Embryonic facial prominence (tissue), 1 donor: ENCODE measurements at regions not wholly inside any gene's neighbourhood (a gene's known extent, or its start where the extent isn't known, plus 50 kb on each side); places are given as distances from the start of the nearest gene placed in this dataset.
"Not testable (repeated sequence)": the region's sequence is repeated elsewhere in the genome, so short reads cannot be mapped to it uniquely, and the experiment has no call there.

Experiments
- DNase-seq: peaks from one replicate; pipeline ENCODE4 v3.0.0-alpha.2; 2016; ENCODE audit errors: extremely low spot score

DNA sequence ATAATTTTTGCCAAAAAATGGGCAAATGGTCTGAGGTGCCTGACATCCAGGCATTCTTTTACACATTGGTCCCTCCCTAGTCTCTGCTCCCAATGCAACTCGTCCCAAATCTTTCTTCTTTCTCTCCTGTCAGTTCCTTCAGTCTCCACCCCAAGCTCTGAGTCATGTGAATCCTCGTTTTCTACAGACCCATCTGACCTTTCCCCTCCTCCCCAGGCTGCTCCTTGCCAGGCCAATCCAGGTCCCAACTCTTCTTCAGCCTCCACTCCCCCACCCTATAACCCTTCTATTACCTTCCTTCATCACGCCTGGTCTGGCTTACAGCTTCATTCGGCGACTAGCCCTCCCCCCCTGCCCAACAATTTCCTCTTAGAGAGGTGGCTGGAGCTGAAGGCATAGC lies 55.3 kb downstream of the BBS10 start:
- not testable (repeated sequence) for DNase-seq

DNA sequence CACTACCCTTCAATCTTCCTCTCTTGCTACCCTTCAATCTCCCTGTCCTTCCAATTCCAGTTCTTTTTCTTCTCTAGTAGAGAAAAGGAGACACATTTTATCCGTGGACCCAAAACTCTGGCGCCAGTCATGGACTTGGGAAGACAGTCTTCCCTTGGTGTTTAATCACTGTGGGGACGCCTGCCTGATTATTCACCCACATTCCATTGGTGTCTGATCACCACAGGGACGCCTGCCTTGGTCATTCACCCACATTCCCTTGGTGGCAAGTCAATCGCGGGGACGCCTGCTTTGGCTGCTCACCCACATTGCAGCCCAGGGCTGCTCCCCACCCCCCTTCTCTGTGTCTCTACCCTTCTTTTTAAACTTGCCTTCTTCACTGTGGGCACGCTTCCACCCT lies 55.9 kb downstream of the BBS10 start:
- not testable (repeated sequence) for DNase-seq

DNA sequence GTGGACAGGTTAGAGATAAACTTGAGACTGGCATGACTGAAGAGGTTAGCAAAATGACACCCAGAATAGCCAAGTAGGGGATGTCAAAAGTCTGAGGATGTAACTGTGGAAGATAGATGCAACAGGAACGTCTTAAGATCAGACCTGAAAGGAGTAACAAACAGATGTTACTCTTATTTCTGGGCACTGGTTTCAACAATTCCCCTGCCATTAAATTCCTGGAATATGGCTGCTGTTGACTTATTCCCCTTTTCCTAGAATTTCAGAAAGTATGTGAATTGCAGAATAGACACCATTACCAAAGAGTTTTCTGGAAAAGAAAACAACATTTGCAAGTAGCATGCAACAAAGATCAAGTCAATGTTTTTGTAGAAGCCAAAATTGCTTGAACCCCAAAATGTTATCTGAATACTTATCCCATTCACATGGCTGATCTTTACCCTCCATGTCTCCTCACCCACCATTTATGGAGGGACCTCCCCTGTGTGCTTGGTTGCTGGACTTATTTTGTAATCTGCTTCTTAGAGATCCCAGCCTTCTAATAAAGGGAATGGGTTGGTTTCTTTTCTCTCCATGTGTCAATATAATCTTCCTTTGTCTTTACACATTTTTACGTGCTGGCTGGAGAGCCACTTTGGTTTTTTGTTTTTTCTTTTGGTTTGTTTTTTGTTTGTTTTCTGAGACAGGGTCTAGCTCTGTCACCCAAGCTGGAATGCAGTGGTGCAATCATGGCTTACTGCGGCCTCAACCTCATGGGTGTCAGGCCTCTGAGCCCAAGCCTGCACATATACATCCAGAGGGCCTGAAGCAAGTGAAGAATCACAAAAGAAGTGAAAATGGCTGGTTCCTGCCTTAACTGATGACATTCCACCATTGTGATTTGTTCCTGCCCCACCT lies 57.0 kb downstream of the BBS10 start:
- DNase-seq, result no peak

DNA sequence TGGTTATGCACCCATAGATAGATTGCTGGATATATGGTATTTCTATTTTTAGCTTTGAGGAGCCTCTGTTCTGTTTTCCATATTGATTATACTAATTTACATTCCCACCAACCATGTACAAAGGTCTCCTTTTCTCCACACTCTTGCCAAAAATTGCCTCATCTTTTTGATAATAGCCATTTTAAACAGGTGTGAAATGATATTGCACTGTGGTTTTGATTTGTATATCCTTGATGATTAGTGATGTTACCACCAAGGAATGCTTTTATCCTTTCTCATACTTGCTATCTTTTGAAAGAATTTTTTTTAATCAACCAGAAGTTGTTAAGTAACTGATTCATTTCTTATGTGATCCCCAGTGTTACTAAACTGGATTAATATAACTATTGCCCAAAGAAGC lies 60.0 kb downstream of the BBS10 start:
- no peak for DNase-seq

DNA sequence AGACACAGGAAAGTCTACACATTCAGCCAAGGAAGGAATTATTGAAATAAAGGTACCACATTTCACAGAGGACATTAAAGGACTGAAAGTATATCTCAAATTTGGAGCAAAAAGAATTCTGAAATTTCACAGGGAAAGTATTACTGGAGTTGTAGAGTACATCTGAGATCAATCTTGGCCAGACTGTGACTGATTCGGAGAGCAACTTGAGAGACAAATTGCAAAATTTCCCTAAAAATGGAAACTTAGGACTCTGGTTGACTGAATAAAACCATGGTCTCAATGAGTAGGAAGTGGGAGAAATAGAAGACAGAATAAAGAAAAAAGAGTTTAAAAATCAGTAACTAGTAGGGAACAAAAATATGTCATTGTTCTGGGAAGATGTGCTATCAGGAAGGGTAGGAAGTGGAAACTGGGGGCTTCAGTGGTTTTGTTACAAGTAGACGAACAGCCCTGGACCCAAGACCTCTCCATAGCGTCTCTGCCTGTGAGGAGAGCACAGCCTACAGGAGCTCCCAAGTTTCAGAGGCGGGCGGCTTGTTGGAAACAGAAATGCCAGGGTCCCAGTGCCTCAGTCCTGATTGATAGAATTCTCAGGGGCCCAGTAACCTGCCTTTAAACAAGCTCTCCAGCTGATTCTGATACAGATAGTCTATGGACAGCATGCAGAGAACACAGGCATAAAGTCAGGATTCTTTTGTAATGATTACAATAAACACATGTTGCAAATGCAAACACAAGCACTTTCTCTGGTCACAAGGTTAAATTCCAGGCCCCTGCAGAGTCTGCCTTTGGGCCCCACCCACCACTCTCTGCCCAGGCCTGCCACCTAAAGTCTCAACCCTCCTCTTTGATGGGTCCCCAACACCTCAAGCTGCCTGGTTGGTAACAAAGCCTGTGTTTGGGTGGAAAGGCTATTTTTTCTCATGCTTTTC lies 63.1 kb downstream of the BBS10 start:
- no peak for DNase-seq

DNA sequence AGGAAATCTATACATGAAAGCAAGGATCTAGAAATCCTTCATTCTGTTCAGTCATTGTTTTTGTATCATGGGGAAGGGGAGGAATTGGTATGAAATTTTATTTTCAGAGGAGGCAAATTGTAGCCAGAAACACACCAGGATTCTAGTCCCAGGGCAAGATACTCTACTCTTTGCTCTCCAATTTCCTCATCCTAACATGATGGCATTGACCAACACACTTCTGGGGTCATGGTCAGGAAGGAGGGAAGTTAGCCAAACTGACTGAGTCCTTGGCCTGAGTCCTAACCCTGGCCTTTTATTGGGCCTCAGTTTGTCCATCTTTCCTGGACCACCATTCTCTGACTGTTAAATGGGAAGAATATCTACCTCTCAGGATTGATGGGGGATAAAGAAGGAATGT lies 65.5 kb downstream of the BBS10 start:
- no peak for DNase-seq

DNA sequence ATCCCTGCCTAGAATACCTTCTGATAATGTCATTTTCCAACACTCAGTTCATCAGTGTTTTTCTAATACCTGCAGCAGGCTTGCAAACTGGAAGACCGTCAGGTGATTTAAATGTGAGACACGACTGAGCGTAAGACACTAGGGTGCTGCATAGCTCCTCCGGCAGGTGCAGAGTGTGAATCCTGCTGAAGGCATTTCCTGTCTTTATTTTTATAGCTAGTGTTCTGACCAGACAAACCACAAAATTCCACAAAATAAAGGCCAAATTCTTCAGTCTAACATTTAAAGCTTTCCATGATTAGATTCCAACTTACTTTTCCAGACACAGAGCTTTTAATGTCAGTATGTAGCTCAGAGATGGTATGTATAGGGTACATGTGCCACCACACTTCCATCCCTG lies 70.7 kb downstream of the BBS10 start:
- DNase-seq, result no peak

DNA sequence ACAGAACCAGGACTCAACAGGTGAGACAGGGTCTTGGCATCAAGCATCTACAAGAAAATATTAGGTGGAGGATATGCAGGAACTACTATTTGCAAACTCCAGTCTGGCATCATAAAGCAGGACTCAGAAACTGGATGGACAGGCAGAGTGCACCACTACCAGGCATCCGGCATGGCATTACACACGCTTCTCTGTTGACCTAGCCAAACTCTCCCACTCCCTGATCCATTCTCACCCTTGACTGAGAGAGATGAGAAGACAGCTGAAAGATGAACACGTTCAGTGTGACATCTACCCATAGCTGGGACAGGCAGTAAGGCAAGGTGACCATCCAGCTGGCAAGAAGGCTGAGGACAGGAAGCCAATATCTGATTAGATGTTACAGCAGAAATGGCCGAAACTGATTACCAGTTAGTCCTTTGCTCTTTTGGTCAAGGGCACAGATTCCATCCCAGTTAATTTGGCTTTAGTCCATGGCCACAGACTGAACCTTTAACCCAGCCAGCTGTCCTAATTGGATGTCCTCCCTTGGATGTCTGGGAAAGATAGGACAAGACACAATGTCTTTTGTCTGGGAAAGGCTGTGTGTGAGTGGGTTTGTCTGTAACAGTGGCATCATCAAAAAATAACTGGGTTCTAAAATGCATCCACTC lies 71.6 kb downstream of the BBS10 start:
- no peak for DNase-seq

DNA sequence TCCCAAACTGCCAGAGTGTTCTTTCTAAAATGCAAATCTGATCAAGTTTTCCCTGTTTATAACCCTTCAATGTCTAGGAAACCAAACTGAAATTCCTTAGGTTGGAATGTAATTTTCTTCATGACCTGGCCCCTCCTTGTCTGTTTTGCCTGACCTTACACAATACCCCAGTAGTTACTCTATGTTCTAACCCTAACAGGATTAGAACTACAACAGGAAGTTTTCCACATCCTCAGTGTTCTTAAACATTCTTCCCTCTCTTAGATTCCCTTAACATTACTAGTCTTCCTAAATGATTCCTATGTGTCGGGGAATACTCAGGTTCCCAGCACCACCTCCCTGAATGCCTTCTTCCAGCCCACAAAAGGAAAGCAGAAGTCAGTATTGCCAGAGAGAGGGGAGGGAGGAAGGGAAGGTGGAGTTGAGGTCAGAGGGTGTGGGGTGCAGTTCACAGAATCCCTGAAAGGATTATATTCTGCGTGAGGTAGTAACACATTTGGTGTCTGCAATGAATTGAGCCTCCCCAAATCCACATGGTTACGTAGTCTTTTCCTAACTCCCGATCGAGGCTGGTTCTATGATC lies 72.6 kb downstream of the BBS10 start:
- DNase-seq, result no peak

DNA sequence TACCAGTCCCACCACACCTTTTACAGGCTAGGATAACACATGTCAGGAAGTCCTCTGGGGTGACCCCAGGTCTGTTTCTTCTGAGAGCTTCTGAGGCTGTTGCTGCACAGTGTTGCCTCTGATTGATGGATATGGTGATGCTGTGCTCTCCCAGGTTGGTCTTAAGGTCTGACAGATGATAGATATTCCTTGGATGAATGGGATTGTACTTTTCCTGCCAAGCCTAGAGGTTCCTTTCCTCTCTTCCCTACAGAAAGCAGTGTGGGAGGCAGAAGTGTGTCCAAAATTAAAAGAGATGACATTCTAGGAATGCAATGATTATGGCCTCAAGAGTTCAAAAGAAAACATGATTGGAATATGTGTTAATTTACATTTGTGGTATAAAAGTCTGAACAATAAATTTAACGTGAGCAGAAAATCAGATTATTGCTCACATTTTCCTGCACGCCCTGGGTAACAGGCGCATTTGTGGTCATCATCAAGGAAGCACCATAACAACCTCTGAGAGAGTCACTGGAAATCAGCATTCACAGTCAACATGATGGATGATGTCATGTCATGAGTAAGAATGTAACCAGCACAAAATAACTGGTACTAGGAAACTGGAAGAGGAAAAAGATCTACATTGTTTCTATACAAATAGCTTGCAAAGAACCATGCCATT lies 73.7 kb downstream of the BBS10 start:
- no peak for DNase-seq

DNA sequence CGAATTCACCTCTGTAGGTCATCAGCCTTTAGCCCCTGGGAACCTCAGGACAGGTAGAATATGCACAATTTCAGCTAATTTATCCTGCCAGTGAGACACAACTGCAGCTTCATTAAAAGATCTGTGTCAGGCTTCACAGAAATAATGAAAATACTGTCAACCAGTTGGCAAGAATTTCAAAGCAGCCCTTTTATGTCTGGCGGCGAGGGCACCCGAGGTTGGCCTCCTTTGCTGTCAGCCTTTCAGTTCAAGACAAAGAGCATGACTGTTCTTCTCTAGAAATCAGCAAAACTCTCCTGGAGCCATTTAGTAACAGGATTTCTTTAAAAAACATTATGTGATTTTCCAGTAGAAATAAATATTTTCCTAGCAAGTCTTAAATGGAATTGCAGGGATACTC lies 75.9 kb downstream of the BBS10 start:
- no peak for DNase-seq

DNA sequence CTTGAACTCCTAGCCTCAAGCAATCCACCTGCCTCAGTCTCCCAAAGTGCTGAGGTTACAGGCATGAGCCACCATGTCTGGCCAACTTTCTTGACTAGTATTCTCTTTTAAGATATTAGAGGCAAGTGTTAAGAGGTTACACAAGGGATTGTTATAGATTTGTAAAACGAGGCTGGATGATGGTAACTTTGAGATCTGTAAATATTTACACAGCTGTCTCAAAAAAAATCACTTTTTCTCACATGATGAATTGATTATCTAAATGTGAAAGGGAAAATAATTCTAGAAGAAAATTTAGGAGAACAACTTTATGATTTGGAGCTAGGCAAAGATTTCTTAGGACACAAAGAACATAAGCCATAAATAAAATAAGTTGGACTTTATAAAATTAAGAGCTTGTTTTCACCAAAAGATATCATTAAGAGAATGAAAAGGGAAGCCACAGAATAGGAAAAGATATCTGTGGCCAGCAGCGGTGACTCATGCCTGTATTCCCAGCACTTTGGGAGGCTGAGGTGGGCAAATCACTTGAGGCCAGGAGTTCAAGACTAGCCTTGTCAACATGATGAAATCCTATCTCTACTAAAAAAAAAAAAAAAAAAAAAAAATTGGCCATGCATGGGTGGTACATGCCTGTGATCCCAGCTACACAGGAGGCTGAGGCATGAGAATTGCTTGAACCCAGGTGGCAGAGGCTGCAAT lies 77.4 kb downstream of the BBS10 start:
- DNase-seq, result no peak

DNA sequence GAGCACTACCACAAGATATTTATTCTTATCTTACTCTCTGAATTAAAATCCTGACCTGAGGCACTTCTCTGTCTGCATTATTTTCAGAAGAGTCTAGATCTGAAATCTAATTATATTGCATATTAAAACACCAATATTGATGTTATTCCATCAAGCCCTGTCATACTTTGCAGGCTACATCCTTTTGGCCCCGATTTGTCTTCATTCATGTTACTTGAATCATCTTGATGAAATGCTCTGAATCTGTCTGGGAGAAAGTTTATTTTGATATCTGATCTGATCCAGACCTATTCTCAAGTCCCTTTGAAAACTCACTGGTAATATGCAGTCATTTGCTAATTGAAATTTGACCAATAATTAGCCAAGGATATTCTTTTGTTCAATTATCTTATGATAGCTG lies 79.9 kb downstream of the BBS10 start:
- DNase-seq, result no peak

DNA sequence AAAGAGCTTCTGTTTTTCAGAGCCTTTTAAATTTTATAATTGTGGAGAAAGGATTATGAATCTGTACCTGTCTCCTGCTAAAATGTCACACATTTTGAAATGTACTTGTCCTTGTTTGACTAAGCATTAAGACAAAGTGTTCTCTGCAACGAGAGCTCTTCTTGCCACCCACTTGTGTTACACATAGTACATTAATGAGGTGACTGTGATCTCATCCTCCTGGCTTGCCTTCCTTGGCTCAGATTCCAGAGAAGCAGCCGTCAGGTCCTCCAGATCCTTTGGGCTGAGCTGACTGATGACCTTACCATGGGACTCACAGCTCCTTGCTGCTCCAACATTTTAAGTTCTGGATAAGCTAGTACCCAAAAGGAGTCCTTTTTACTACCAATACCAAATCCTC lies 81.4 kb downstream of the BBS10 start:
- no peak for DNase-seq

DNA sequence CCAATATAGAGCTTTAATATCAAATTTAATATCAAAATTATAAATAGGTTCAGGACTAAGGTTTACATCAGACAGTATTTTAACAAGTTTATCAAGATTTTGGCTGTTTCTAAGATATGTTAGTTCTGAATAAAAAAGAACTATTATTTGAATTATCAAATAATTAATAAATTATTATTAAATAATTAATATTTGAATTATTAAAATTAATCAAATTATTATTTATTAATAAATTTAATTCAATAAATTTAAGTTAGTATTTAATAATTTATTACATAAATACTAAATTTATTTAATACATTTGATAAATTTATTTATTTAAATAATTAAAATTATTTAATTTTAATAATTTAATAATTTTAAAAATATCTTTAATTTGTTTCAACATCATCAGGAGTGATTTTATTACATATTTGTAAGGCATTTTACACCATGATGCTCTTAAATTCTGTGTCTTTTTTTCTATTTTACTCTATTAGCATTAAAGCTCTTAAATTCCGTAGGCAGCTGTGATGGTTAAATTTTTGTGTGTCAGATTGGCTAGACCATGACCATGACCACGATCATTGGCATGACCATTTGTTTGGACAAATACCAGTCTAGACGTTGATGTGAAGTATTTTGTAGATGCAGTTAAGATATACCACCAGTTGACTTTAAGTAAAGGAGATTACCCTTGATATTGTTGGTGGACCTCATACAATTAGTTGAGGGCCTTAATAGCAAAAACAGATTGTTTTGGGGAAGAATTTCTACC lies 82.6 kb downstream of the BBS10 start:
- no peak for DNase-seq

DNA sequence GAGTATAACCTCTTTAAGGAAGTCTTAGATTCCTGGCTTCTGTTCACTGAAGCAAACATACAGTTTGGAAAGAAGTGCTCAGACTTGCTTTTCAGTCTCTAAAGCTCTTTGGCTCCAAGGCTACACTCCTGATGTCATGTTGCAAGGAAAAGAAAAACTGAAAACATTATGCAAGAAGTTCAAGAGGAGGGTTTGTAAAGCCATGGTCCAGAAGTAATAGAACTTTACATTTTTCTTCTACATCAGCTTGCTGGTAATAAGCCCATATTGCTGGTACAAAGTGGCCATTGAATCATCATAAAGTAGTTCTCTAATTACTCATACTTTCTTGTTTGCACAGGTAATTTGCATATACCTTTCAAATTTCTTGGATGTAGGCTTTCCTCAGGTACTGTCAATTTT lies 83.6 kb downstream of the BBS10 start:
- no peak for DNase-seq

DNA sequence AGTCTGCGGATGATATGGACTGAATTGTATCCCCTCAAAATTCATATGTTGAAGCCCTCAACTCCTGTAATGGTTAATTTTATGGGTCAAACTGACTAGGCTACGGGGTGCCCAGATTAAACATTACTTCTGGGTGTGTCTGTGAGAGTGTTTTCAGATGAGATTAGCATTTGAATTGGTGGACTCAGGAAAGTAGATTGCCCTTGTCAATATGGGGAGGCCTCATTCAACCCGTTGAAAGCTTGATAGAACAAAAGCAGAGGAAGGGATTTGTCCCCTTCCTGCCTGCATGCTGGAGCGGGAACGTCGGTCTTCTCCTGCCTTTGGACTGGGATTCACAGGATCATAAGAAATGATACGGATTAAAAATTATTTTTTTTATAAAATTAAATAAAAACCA lies 84.5 kb downstream of the BBS10 start:
- no peak for DNase-seq

DNA sequence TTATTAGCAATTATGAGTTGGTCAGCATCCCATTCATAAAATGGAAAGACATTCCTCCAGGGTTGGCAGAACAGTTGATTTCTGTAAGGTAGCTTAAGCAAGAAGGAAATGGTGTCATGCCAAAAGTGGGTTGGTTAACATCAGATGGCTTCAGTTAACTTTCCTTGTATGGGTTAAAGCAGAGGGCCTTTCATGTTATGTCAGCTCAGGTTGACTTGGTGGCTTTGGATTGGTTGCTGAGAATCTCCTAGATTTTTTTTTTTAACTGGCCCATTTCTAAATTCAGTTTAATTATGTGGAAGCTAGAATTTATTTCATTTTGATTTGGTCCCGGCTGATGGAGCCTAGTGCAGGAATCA lies 87.8 kb downstream of the BBS10 start:
- no peak for DNase-seq

DNA sequence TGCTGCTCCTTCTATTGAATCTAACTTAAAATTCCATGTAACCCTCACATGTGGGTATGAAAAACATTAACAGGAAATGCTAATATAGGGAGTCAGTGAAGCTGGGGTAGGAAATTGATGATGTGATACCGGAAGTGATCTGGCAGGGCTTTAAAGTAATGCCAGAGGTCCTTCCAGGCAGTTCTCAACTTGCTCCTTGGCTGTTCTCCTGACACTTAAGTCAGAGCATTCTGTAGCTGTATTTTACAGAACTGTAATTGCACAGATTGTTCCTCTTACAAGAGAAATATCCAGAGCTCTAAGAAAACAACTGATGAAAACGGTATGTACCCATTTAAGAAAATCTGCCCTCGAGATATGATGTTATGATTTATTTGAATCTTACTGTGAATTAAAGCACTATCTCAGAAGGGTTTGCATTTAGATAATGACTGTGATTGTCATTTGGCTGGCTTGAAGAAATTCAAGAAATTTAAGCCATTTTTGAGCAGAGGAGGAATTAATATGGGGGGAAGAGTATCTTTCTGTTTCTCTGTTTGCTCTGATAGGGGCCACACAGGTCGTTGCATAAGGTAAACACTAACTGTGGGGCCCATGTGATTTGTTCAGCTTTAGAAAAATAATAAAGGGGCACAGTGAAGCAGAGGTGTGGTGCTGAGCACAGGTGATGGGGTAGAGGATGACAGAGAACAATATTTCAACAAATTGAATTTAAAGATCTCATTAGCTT lies 88.4 kb downstream of the BBS10 start:
- DNase-seq, result no peak
